WTC11 (cell line): ENCODE measurements at regions not wholly inside any gene's neighbourhood (a gene's known extent, or its start where the extent isn't known, plus 50 kb on each side); places are given as distances from the start of the nearest gene placed in this dataset.

ENCODE experiments used
- ATAC-seq: fragments of 200-7000 bp; cut with Tn5 transposase; 2 replicates; pipeline ENCODE4 v1.10.0; 2021; ENCODE audit warnings: mild to moderate bottlenecking, moderate library complexity
- CTCF ChIA-PET: fragments of 300-600 bp; sonication (Branson Sonifier 250); formaldehyde crosslinking; loops from one replicate; lab custom pipeline; 2021; ENCODE audit warnings: antibody characterized with exemption; lab: Charles Lee
- POLR2A ChIA-PET: fragments of 350-600 bp; sonication (Branson Sonifier 250); formaldehyde crosslinking; loops from one replicate; lab custom pipeline; 2021; ENCODE audit warnings: antibody characterized with exemption; lab: Charles Lee
- DNase-seq: peaks from one replicate; pipeline ENCODE4 v3.0.0; 2021; ENCODE audit warnings: low spot score
- H3K27ac Mint-ChIP-seq: 2 replicates; pipeline ENCODE4 v1.8.0; 2021; ENCODE audit warnings: mixed read lengths
- H3K27me3 Mint-ChIP-seq: 2 replicates; pipeline ENCODE4 v1.8.0; 2021; ENCODE audit warnings: low read depth, mild to moderate bottlenecking, moderate library complexity, mixed read lengths
- H3K36me3 Mint-ChIP-seq: 2 replicates; pipeline ENCODE4 v1.8.0; 2021; ENCODE audit warnings: mixed read lengths
- H3K4me1 Mint-ChIP-seq: 2 replicates; pipeline ENCODE4 v1.8.0; 2022; ENCODE audit warnings: mixed read lengths
- H3K4me3 Mint-ChIP-seq: 2 replicates; pipeline ENCODE4 v1.8.0; 2021; ENCODE audit warnings: mild to moderate bottlenecking, moderate library complexity, mixed read lengths
- H3K9me3 Mint-ChIP-seq: 2 replicates; pipeline ENCODE4 v1.8.0; 2021; ENCODE audit warnings: mixed read lengths
- ATF1 ChIP-seq: sonication (generic); formaldehyde crosslinking; IDR thresholded peaks from 2 replicates; pipeline ENCODE4 v1.8.1; 2023; ENCODE audit warnings: mild to moderate bottlenecking, moderate library complexity, missing genetic modification reagents
- ELF4 ChIP-seq: sonication (generic); formaldehyde crosslinking; IDR thresholded peaks from 2 replicates; pipeline ENCODE4 v1.8.1; 2022; ENCODE audit warnings: low read depth, mild to moderate bottlenecking, moderate library complexity, missing genetic modification reagents
- EMX1 ChIP-seq: fragments of 250-450 bp; sonication (Bioruptor Pico); IDR thresholded peaks from 2 replicates; pipeline ENCODE4 v1.8.0; 2021; ENCODE audit warnings: mild to moderate bottlenecking
- JAZF1 ChIP-seq: fragments of 250-450 bp; sonication (Bioruptor Pico); IDR thresholded peaks from 2 replicates; pipeline ENCODE4 v1.9.0; 2021; ENCODE audit warnings: moderate library complexity, mild to moderate bottlenecking, inconsistent platforms
- JUN ChIP-seq: sonication (generic); formaldehyde crosslinking; IDR thresholded peaks from 2 replicates; pipeline ENCODE4 v1.8.0; 2023; ENCODE audit warnings: mild to moderate bottlenecking, missing genetic modification reagents
- RELA ChIP-seq: sonication (generic); formaldehyde crosslinking; IDR thresholded peaks from 2 replicates; pipeline ENCODE4 v1.8.1; 2022; ENCODE audit warnings: missing genetic modification reagents, mild to moderate bottlenecking, borderline replicate concordance
- SMAD3 ChIP-seq: sonication (generic); formaldehyde crosslinking; IDR thresholded peaks from 2 replicates; pipeline ENCODE4 v1.8.0; 2022; ENCODE audit warnings: missing genetic modification reagents, mild to moderate bottlenecking, borderline replicate concordance
- SOX15 ChIP-seq: fragments of 250-450 bp; sonication (Bioruptor Pico); IDR thresholded peaks from 2 replicates; pipeline ENCODE4 v1.9.0; 2021; ENCODE audit warnings: mild to moderate bottlenecking
- TEAD1 ChIP-seq: sonication (generic); formaldehyde crosslinking; IDR thresholded peaks from 2 replicates; pipeline ENCODE4 v1.8.0; 2022; ENCODE audit warnings: mild to moderate bottlenecking, missing genetic modification reagents
- ZNF121 ChIP-seq: sonication (generic); formaldehyde crosslinking; IDR thresholded peaks from 2 replicates; pipeline ENCODE4 v1.8.0; 2023; ENCODE audit warnings: missing genetic modification reagents
- ZNF232 ChIP-seq: sonication (generic); formaldehyde crosslinking; IDR thresholded peaks from 2 replicates; pipeline ENCODE4 v1.8.0; 2022; ENCODE audit warnings: mild to moderate bottlenecking, missing genetic modification reagents
- ZNF396 ChIP-seq: fragments of 250-450 bp; sonication (Bioruptor Pico); IDR thresholded peaks from 2 replicates; pipeline ENCODE4 v1.8.0; 2021; ENCODE audit warnings: mild to moderate bottlenecking, moderate library complexity, borderline replicate concordance
- TF ChIP-seq, protein P1 (sequence below): sonication (generic); formaldehyde crosslinking; conservative IDR thresholded peaks from 2 replicates; pipeline ENCODE4 v1.8.1; 2022; ENCODE audit warnings: mild to moderate bottlenecking, missing genetic modification reagents
- TF ChIP-seq, protein P2 (sequence below): fragments of 200-600 bp; IDR thresholded peaks from 2 replicates; pipeline ENCODE4 v1.8.0; 2022; ENCODE audit warnings: antibody characterized with exemption
- TF ChIP-seq, protein P3 (sequence below): fragments of 250-450 bp; sonication (Bioruptor Pico); IDR thresholded peaks from 2 replicates; pipeline ENCODE4 v1.9.0; 2021; ENCODE audit warnings: mild to moderate bottlenecking
- TF ChIP-seq, protein P4 (sequence below): sonication (generic); formaldehyde crosslinking; IDR thresholded peaks from 2 replicates; pipeline ENCODE4 v1.8.1; 2023; ENCODE audit warnings: mild to moderate bottlenecking, moderate library complexity, missing genetic modification reagents
- TF ChIP-seq, protein P5 (sequence below): fragments of 250-450 bp; sonication (Bioruptor Pico); IDR thresholded peaks from 2 replicates; pipeline ENCODE4 v1.9.0; 2021; ENCODE audit warnings: moderate library complexity, mild to moderate bottlenecking, inconsistent platforms, borderline replicate concordance
- TF ChIP-seq, protein P6 (sequence below): fragments of 250-450 bp; sonication (Bioruptor Pico); conservative IDR thresholded peaks from 2 replicates; pipeline ENCODE4 v1.9.0; 2021; ENCODE audit warnings: mild to moderate bottlenecking
- TF ChIP-seq, protein P7 (sequence below): sonication (generic); formaldehyde crosslinking; conservative IDR thresholded peaks from 2 replicates; pipeline ENCODE4 v1.8.1; 2023; ENCODE audit warnings: mild to moderate bottlenecking, low read depth, missing genetic modification reagents, moderate library complexity

DNA sequence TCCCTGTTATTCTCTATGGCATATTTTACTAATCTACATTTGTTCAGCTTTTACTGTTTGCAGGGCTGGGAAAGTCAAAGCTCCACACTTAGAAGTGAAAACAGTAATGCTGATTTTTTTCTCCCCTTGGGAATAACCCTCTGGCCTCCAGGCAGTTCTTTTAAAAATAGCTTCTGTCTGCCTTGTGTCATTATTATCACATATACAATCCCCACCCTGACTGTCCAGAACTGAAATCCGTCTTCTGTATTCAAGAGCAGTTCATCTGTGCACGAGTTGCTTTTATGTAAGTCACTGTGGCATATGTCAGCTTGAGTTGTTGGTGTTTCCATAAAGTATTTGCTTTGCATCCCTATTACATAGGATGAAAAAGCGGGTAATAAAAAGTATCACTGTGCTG lies 1221.1 kb upstream of the CELF2 start (continued):
- no peak for TF ChIP-seq JAZF1 (CRISPR knock-in tag)
- no peak for TF ChIP-seq SMAD3 (CRISPR knock-in tag)

DNA sequence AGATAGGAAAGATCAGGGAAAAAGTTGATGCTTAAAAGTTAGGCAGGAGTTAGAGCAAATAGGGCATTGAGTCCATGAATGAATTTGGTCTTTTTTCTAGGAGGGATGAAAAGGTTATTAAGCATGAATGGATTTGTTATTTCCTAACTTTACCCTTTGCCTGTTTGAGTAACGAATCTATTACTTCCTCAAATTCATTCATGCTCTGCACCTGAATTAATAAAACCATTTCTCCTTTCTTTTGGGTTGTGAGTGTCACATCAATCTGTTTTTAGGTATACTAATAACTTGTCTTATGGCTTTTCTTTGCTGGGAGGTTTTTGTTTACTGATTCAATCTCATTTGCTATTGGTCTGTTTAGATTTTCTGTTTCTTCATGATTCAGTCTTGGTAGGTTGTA lies 1217.7 kb upstream of the CELF2 start:
- ChIA-PET CTCF (interaction anchor here (0.5 kb wide), 1 partner anchor 33 kb away, joined by 3 read pairs; no protein-coding TSS in a partner anchor), POLR2A (no interaction called here)
- ATAC-seq (no peak), DNase-seq (no peak)
- TF ChIP-seq JUN (CRISPR knock-in tag) = no peak
- TF ChIP-seq, protein P1, sequence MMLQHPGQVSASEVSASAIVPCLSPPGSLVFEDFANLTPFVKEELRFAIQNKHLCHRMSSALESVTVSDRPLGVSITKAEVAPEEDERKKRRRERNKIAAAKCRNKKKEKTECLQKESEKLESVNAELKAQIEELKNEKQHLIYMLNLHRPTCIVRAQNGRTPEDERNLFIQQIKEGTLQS = no peak
- TF ChIP-seq, protein P2, sequence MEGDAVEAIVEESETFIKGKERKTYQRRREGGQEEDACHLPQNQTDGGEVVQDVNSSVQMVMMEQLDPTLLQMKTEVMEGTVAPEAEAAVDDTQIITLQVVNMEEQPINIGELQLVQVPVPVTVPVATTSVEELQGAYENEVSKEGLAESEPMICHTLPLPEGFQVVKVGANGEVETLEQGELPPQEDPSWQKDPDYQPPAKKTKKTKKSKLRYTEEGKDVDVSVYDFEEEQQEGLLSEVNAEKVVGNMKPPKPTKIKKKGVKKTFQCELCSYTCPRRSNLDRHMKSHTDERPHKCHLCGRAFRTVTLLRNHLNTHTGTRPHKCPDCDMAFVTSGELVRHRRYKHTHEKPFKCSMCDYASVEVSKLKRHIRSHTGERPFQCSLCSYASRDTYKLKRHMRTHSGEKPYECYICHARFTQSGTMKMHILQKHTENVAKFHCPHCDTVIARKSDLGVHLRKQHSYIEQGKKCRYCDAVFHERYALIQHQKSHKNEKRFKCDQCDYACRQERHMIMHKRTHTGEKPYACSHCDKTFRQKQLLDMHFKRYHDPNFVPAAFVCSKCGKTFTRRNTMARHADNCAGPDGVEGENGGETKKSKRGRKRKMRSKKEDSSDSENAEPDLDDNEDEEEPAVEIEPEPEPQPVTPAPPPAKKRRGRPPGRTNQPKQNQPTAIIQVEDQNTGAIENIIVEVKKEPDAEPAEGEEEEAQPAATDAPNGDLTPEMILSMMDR = no peak
- TF ChIP-seq TEAD1 (CRISPR knock-in tag) = no peak
- no peak for TF ChIP-seq ATF1 (CRISPR knock-in tag)
- TF ChIP-seq ELF4 (CRISPR knock-in tag) = no peak
- TF ChIP-seq RELA = no peak
- TF ChIP-seq, protein P3, sequence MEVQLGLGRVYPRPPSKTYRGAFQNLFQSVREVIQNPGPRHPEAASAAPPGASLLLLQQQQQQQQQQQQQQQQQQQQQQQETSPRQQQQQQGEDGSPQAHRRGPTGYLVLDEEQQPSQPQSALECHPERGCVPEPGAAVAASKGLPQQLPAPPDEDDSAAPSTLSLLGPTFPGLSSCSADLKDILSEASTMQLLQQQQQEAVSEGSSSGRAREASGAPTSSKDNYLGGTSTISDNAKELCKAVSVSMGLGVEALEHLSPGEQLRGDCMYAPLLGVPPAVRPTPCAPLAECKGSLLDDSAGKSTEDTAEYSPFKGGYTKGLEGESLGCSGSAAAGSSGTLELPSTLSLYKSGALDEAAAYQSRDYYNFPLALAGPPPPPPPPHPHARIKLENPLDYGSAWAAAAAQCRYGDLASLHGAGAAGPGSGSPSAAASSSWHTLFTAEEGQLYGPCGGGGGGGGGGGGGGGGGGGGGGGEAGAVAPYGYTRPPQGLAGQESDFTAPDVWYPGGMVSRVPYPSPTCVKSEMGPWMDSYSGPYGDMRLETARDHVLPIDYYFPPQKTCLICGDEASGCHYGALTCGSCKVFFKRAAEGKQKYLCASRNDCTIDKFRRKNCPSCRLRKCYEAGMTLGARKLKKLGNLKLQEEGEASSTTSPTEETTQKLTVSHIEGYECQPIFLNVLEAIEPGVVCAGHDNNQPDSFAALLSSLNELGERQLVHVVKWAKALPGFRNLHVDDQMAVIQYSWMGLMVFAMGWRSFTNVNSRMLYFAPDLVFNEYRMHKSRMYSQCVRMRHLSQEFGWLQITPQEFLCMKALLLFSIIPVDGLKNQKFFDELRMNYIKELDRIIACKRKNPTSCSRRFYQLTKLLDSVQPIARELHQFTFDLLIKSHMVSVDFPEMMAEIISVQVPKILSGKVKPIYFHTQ (CRISPR knock-in tag) = no peak
- TF ChIP-seq, protein P4, sequence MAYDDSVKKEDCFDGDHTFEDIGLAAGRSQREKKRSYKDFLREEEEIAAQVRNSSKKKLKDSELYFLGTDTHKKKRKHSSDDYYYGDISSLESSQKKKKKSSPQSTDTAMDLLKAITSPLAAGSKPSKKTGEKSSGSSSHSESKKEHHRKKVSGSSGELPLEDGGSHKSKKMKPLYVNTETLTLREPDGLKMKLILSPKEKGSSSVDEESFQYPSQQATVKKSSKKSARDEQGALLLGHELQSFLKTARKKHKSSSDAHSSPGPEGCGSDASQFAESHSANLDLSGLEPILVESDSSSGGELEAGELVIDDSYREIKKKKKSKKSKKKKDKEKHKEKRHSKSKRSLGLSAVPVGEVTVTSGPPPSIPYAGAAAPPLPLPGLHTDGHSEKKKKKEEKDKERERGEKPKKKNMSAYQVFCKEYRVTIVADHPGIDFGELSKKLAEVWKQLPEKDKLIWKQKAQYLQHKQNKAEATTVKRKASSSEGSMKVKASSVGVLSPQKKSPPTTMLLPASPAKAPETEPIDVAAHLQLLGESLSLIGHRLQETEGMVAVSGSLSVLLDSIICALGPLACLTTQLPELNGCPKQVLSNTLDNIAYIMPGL (CRISPR knock-in tag) = no peak
- no peak for TF ChIP-seq ZNF396 (CRISPR knock-in tag)
- Mint-ChIP-seq H3K27me3 (no peaks in the 10 kb centered on the region), H3K27ac (no peak overlapping the region), H3K4me1 (no peaks in the 10 kb centered on the region), H3K4me3 (no peak overlapping the region), H3K9me3 (no peaks in the 10 kb centered on the region), H3K36me3 (no peaks in the 10 kb centered on the region)

DNA sequence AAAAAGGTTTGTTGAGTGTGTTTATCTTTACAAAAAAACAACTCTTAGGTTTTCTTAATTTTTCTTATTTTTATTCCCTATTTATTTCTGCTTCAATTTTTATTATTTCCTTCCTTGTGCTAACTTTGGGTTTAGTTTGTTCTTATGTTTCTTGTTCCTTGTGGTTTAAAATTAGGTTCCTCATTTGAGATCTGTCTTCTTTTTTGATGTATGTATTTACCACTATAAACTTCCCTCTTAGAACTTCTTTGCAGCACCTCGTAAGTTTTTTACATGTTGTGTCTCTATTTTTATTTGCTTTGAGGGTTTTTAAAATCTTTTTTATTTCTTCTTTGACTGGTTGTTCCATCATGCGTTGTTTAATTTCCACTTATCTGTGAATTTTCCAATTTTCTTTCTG lies 1217.1 kb upstream of the CELF2 start:
- no peak for TF ChIP-seq ZNF121 (CRISPR knock-in tag)
- no peak for TF ChIP-seq EMX1 (CRISPR knock-in tag)
- Mint-ChIP-seq H3K4me1 (no peaks in the 10 kb centered on the region), H3K9me3 (no peaks in the 10 kb centered on the region), H3K27me3 (no peaks in the 10 kb centered on the region), H3K36me3 (no peaks in the 10 kb centered on the region), H3K4me3 (no peak overlapping the region), H3K27ac (no peak overlapping the region)
- DNase-seq (no peak), ATAC-seq (no peak)
- ChIA-PET POLR2A (no interaction called here), CTCF (no interaction called here)

DNA sequence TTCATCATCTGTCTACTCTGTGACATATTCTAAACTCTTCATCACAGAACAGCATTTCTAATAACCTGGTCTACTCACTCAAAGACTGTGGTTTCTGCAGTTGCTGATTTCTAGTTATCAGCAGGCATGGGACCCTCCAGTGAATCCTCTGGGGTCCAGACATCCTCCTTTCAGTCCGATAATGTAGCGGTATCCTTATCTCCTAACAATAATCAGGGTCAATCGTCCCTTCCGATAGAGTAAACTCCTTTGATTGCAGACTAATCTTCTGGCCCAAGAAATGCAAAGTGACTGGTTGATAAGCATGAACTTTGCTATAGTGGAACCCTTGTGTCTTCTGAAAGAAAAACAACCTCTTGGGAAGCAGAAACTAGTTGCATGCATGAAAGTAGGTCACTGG lies 1209.8 kb upstream of the CELF2 start:
- CTCF ChIA-PET = no interaction called here
- TF ChIP-seq, protein P5, sequence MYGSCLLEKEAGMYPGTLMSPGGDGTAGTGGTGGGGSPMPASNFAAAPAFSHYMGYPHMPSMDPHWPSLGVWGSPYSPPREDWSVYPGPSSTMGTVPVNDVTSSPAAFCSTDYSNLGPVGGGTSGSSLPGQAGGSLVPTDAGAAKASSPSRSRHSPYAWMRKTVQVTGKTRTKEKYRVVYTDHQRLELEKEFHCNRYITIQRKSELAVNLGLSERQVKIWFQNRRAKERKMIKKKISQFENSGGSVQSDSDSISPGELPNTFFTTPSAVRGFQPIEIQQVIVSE (CRISPR knock-in tag) = no peak
- TF ChIP-seq SOX15 (CRISPR knock-in tag) (no peak), ZNF232 (CRISPR knock-in tag) (no peak)
- TF ChIP-seq, protein P6, sequence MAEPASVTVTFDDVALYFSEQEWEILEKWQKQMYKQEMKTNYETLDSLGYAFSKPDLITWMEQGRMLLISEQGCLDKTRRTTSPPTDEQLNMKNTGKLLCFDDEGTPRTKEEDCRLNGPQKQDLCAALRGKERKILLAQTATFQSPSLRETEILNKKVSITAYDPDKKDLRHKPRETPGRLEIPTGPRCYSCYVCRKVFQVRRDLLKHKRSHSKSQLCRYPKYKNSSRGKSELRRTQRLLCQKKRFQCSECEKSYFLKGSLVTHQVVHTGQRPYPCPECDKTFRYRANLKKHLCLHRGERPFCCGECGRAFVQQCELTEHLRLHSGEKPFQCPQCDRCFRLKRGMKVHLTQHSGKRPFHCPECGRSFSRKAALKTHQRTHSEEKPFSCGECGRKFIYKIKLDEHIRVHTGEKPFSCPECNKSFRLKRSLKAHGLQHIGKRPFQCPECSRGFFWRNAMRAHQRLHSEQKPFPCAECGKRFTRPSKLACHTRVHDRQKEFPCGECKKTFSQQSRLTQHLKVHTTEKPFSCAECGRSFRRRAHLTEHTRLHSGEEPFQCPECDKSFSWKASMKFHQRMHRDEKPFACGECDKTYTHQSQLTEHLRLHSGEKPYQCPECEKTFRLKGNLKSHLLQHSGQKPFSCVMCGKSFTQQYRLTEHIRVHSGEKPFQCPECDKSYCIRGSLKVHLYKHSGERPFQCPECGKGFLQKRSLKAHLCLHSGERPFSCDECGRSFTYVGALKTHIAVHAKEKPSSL (CRISPR knock-in tag) = no peak
- TF ChIP-seq, protein P7, sequence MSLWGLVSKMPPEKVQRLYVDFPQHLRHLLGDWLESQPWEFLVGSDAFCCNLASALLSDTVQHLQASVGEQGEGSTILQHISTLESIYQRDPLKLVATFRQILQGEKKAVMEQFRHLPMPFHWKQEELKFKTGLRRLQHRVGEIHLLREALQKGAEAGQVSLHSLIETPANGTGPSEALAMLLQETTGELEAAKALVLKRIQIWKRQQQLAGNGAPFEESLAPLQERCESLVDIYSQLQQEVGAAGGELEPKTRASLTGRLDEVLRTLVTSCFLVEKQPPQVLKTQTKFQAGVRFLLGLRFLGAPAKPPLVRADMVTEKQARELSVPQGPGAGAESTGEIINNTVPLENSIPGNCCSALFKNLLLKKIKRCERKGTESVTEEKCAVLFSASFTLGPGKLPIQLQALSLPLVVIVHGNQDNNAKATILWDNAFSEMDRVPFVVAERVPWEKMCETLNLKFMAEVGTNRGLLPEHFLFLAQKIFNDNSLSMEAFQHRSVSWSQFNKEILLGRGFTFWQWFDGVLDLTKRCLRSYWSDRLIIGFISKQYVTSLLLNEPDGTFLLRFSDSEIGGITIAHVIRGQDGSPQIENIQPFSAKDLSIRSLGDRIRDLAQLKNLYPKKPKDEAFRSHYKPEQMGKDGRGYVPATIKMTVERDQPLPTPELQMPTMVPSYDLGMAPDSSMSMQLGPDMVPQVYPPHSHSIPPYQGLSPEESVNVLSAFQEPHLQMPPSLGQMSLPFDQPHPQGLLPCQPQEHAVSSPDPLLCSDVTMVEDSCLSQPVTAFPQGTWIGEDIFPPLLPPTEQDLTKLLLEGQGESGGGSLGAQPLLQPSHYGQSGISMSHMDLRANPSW (CRISPR knock-in tag) = no peak

More for the DNA sequence above, 1209.8 kb upstream of the CELF2 start:
- POLR2A ChIA-PET = no interaction called here
- Mint-ChIP-seq H3K9me3 (0 out of 2 replicates have a peak, but pooled peaks cover 6% of the 10 kb centered on the region), H3K4me3 (no peak overlapping the region), H3K4me1 (no peaks in the 10 kb centered on the region), H3K27ac (no peak overlapping the region), H3K36me3 (no peaks in the 10 kb centered on the region), H3K27me3 (no peaks in the 10 kb centered on the region)
- DNase-seq = no peak
- ATAC-seq = no peak
